ENCODE measurements at regions not wholly inside any gene's neighbourhood (a gene's known extent, or its start where the extent isn't known, plus 50 kb on each side); places are given as distances from the start of the nearest gene placed in this dataset.

GRCh38 chr3:194245975-194246561 is 105.1 kb downstream of the CPN2 start:
- TF ChIP-seq CTCF (IDR thresholded peaks at IDR 0.05; ENCODE audit: poor library complexity) (no peak), EZH2phosphoT487 (IDR thresholded peaks at IDR 0.05; ENCODE audit: low read depth, severe bottlenecking, unreplicated experiment) (no peak), EZH2 (IDR thresholded peaks at IDR 0.05; ENCODE audit: borderline replicate concordance) (no peak)
